Kidney epithelial cell (primary cell): ENCODE measurements at regions not wholly inside any gene's neighbourhood (a gene's known extent, or its start where the extent isn't known, plus 50 kb on each side); places are given as distances from the start of the nearest gene placed in this dataset.

Experiments used
- DNase-seq: peaks from one replicate; pipeline ENCODE4 v3.0.0-alpha.2; 2010; ENCODE audit warnings: low read depth
- H3K27me3 ChIP-seq: 2 replicates; pipeline ENCODE4 v1.6.0; 2011; ENCODE audit warnings: low read length; ENCODE audit not compliant: control insufficient read depth, insufficient read depth
- H3K36me3 ChIP-seq: 2 replicates; pipeline ENCODE4 v1.5.1; 2011; ENCODE audit warnings: low read length; ENCODE audit not compliant: control insufficient read depth, insufficient read depth
- H3K4me3 ChIP-seq: 2 replicates; pipeline ENCODE4 v1.5.1; 2011; ENCODE audit warnings: low read depth, mild to moderate bottlenecking, control low read depth, low read length
- CTCF ChIP-seq: IDR thresholded peaks from 2 replicates; pipeline ENCODE4 v1.5.1; 2011; ENCODE audit warnings: mild to moderate bottlenecking, moderate library complexity, low read length, control low read depth, inconsistent platforms; ENCODE audit not compliant: insufficient read depth, poor library complexity, severe bottlenecking

- H3K27me3 ChIP-seq: no peaks in the 10 kb centered on the region
- no peak overlapping the region for H3K4me3 ChIP-seq
- H3K36me3 ChIP-seq: no peaks in the 10 kb centered on the region
- DNase-seq: no peak
- no peak for TF ChIP-seq CTCF
Measured at GRCh38 chr4:3684546-3684945, 81.6 kb upstream of the ADRA2C start.

GRCh38 chr4:3683744-3684421 is 82.3 kb upstream of the ADRA2C start:
- TF ChIP-seq CTCF: no peak
- Histone ChIP-seq H3K36me3 (no peaks in the 10 kb centered on the region), H3K4me3 (no peak overlapping the region), H3K27me3 (peaks cover 5% of the 10 kb centered on the region)
- DNase-seq: no peak

GRCh38 chr4:3683077-3683743 is 83.0 kb upstream of the ADRA2C start:
- DNase-seq: no peak
- H3K36me3 ChIP-seq: no peaks in the 10 kb centered on the region
- TF ChIP-seq CTCF: no peak
- H3K27me3 ChIP-seq: peaks cover 9% of the 10 kb centered on the region
- H3K4me3 ChIP-seq: no peak overlapping the region

- DNase-seq: no peak
- no peak for TF ChIP-seq CTCF
- no peaks in the 10 kb centered on the region for H3K36me3 ChIP-seq
- H3K4me3 ChIP-seq: no peak overlapping the region
- H3K27me3 ChIP-seq: peaks cover 9% of the 10 kb centered on the region
Measured at GRCh38 chr4:3682236-3683076, 83.7 kb upstream of the ADRA2C start.

- H3K4me3 ChIP-seq: no peak overlapping the region
- no peaks in the 10 kb centered on the region for H3K36me3 ChIP-seq
- H3K27me3 ChIP-seq: peaks cover 12% of the 10 kb centered on the region
- DNase-seq: no peak
- no peak for TF ChIP-seq CTCF
Measured at GRCh38 chr4:3681191-3681590, 85.0 kb upstream of the ADRA2C start.
